IMR-90 (cell line): ENCODE measurements at regions not wholly inside any gene's neighbourhood (a gene's known extent, or its start where the extent isn't known, plus 50 kb on each side); places are given as distances from the start of the nearest gene placed in this dataset.

Experiments used
- ATAC-seq: fragments of 200-7000 bp; cut with Tn5 transposase; 2 replicates; pipeline ENCODE4 v1.9.1; 2020; ENCODE audit warnings: low read depth, mild to moderate bottlenecking, moderate library complexity
- BruUV-seq: library from RNA; stranded (reverse); fragments of 400-500 nt; replicated peaks from 2 replicates; lab custom pipeline; 2021; lab: Mats Ljungman, UMichigan
- CTCF ChIA-PET: fragments of 300-600 bp; formaldehyde crosslinking; extraction: SDS; loops from one replicate; lab custom pipeline; 2021; ENCODE audit warnings: antibody characterized with exemption; lab: Yijun Ruan, JAX
- POLR2A ChIA-PET: fragments of 300-600 bp; sonication (Branson Sonifier 250); formaldehyde crosslinking; loops from one replicate; lab custom pipeline; 2022; ENCODE audit warnings: antibody characterized with exemption; ENCODE audit not compliant: unreplicated experiment; lab: Charles Lee
- DNase-seq: peaks from one replicate; pipeline ENCODE4 v3.0.0; 2013
- H2AFZ ChIP-seq: replicated peaks from 2 replicates; pipeline ENCODE3; 2013; ENCODE audit warnings: low read length, mild to moderate bottlenecking; ENCODE audit not compliant: poor library complexity
- H2AK5ac ChIP-seq: 2 replicates; pipeline ENCODE4 v1.6.1; 2013; ENCODE audit warnings: low read depth, low read length, inconsistent platforms
- H2AK9ac ChIP-seq: replicated peaks from 2 replicates; pipeline ENCODE3; 2013; ENCODE audit warnings: mild to moderate bottlenecking, low read depth, low read length, moderate library complexity; ENCODE audit not compliant: poor library complexity
- H2BK120ac ChIP-seq: 2 replicates; pipeline ENCODE4 v1.6.1; 2013; ENCODE audit warnings: low read depth, low read length, inconsistent platforms
- H2BK15ac ChIP-seq: 3 replicates; pipeline ENCODE4 v1.6.1; 2013; ENCODE audit warnings: low read depth, low read length, inconsistent platforms
- H2BK20ac ChIP-seq: 2 replicates; pipeline ENCODE4 v1.6.1; 2013; ENCODE audit warnings: low read depth, mild to moderate bottlenecking, inconsistent platforms, low read length, moderate library complexity
- H2BK5ac ChIP-seq: 2 replicates; pipeline ENCODE4 v1.6.1; 2013; ENCODE audit warnings: mild to moderate bottlenecking, low read depth, low read length, inconsistent platforms; ENCODE audit not compliant: poor library complexity, severe bottlenecking
- H3K14ac ChIP-seq: replicated peaks from 2 replicates; pipeline ENCODE4 v1.6.1; 2013; ENCODE audit warnings: low read depth, low read length, inconsistent platforms
- H3K18ac ChIP-seq: 2 replicates; pipeline ENCODE4 v1.6.1; 2013; ENCODE audit warnings: low read depth, low read length, control low read depth
- H3K23ac ChIP-seq: 2 replicates; pipeline ENCODE4 v1.6.1; 2013; ENCODE audit warnings: low read depth, low read length, inconsistent platforms
- H3K27ac ChIP-seq: 2 replicates; pipeline ENCODE4 v1.5.1; 2013; ENCODE audit warnings: mild to moderate bottlenecking, control low read depth, low read length; ENCODE audit not compliant: insufficient read depth
- H3K27me3 ChIP-seq: 2 replicates; pipeline ENCODE4 v1.6.1; 2013; ENCODE audit warnings: low read length; ENCODE audit not compliant: control insufficient read depth, insufficient read depth
- H3K36me3 ChIP-seq: 2 replicates; pipeline ENCODE4 v1.6.1; 2013; ENCODE audit warnings: low read length, mixed read lengths; ENCODE audit not compliant: control insufficient read depth, insufficient read depth
- H3K4ac ChIP-seq: 2 replicates; pipeline ENCODE4 v1.6.1; 2013; ENCODE audit warnings: low read depth, low read length, inconsistent platforms
- H3K4me1 ChIP-seq: 2 replicates; pipeline ENCODE4 v1.6.1; 2013; ENCODE audit warnings: low read length, mixed read lengths; ENCODE audit not compliant: control insufficient read depth, insufficient read depth
- H3K4me2 ChIP-seq: 2 replicates; pipeline ENCODE4 v1.6.1; 2013; ENCODE audit warnings: low read depth, mild to moderate bottlenecking, control low read depth, low read length, moderate library complexity
- H3K4me3 ChIP-seq: 2 replicates; pipeline ENCODE4 v1.5.1; 2013; ENCODE audit warnings: low read depth, mild to moderate bottlenecking, control low read depth, low read length, moderate library complexity; ENCODE audit not compliant: insufficient read depth
- H3K56ac ChIP-seq: 2 replicates; pipeline ENCODE4 v1.6.1; 2013; ENCODE audit warnings: low read length, inconsistent platforms; ENCODE audit not compliant: insufficient read depth; ENCODE audit errors: extremely low read depth
- H3K79me1 ChIP-seq, 2 experiments: 2 replicates each; pipeline ENCODE4 v1.6.1; 2013; ENCODE audit warnings: low read length in 2 of 2, inconsistent platforms in 1 of 2, low read depth in 1 of 2
- H3K9ac ChIP-seq: 2 replicates; pipeline ENCODE4 v1.6.1; 2013; ENCODE audit warnings: low read depth, low read length, control low read depth
- H3K9me1 ChIP-seq: 2 replicates; pipeline ENCODE4 v1.6.1; 2013; ENCODE audit warnings: low read length, inconsistent platforms; ENCODE audit not compliant: insufficient read depth
- H3K9me3 ChIP-seq: 2 replicates; pipeline ENCODE4 v1.6.1; 2013; ENCODE audit warnings: low read length; ENCODE audit not compliant: control insufficient read depth, insufficient read depth
- H4K20me1 ChIP-seq: 2 replicates; pipeline ENCODE4 v1.6.1; 2013; ENCODE audit warnings: low read length, inconsistent platforms; ENCODE audit not compliant: insufficient read depth
- H4K5ac ChIP-seq: 2 replicates; pipeline ENCODE4 v1.6.1; 2013; ENCODE audit warnings: mild to moderate bottlenecking, low read depth, low read length, control low read depth
- H4K8ac ChIP-seq, 2 experiments: 2 replicates each; pipeline ENCODE4 v1.6.1; 2013; ENCODE audit warnings: low read depth in 2 of 2, low read length in 2 of 2, control low read depth in 1 of 2, inconsistent platforms in 1 of 2
- H4K91ac ChIP-seq: 2 replicates; pipeline ENCODE4 v1.6.1; 2013; ENCODE audit warnings: low read depth, low read length, inconsistent platforms; ENCODE audit not compliant: insufficient read depth
- BHLHE40 ChIP-seq: fragments of 150-350 bp; IDR thresholded peaks from 2 replicates; pipeline ENCODE4 v1.6.1; 2016; ENCODE audit warnings: mild to moderate bottlenecking, low read depth, low read length
- CEBPB ChIP-seq: IDR thresholded peaks from 2 replicates; pipeline ENCODE4 v1.6.1; 2012; ENCODE audit warnings: low read depth, low read length, improper control_type of control experiment
- CHD1 ChIP-seq: IDR thresholded peaks from 2 replicates; pipeline ENCODE4 v1.6.1; 2012; ENCODE audit warnings: low read depth, low read length, improper control_type of control experiment
- CTCF ChIP-seq: conservative IDR thresholded peaks from 2 replicates; pipeline ENCODE4 v1.5.1; 2012; ENCODE audit warnings: mild to moderate bottlenecking, low read depth, low read length, improper control_type of control experiment
- ELK1 ChIP-seq: fragments of 150-350 bp; IDR thresholded peaks from 2 replicates; pipeline ENCODE4 v1.6.1; 2016; ENCODE audit warnings: low read depth, mild to moderate bottlenecking, low read length, moderate library complexity, borderline replicate concordance
- FOS ChIP-seq: fragments of 150-350 bp; IDR thresholded peaks from 2 replicates; pipeline ENCODE4 v1.6.1; 2016; ENCODE audit warnings: low read depth, low read length
- MAFK ChIP-seq: IDR thresholded peaks from 2 replicates; pipeline ENCODE4 v1.6.1; 2012; ENCODE audit warnings: low read depth, low read length, improper control_type of control experiment
- MAZ ChIP-seq: IDR thresholded peaks from 2 replicates; pipeline ENCODE4 v1.6.1; 2012; ENCODE audit warnings: low read depth, mild to moderate bottlenecking, low read length, improper control_type of control experiment, moderate library complexity, borderline replicate concordance
- MXI1 ChIP-seq: IDR thresholded peaks from 2 replicates; pipeline ENCODE4 v1.6.1; 2012; ENCODE audit warnings: low read depth, mild to moderate bottlenecking, low read length, moderate library complexity, borderline replicate concordance
- NFE2L2 ChIP-seq: fragments of 150-350 bp; IDR thresholded peaks from 2 replicates; pipeline ENCODE4 v1.6.1; 2016; ENCODE audit warnings: low read depth, mild to moderate bottlenecking, low read length
- POLR2A ChIP-seq: IDR thresholded peaks from 2 replicates; pipeline ENCODE4 v1.6.1; 2012; ENCODE audit warnings: mild to moderate bottlenecking, low read depth, low read length
- RAD21 ChIP-seq: IDR thresholded peaks from 2 replicates; pipeline ENCODE4 v1.6.1; 2012; ENCODE audit warnings: low read length, improper control_type of control experiment
- RCOR1 ChIP-seq: IDR thresholded peaks from 2 replicates; pipeline ENCODE4 v1.6.1; 2012; ENCODE audit warnings: mild to moderate bottlenecking, low read length, improper control_type of control experiment; ENCODE audit not compliant: insufficient replicate concordance
- RFX5 ChIP-seq: IDR thresholded peaks from 2 replicates; pipeline ENCODE4 v1.8.0; 2012; ENCODE audit warnings: low read depth, mild to moderate bottlenecking, low read length, moderate library complexity
- SMC3 ChIP-seq: fragments of 150-350 bp; IDR thresholded peaks from 2 replicates; pipeline ENCODE4 v1.6.1; 2016; ENCODE audit warnings: low read depth, mild to moderate bottlenecking, antibody characterized with exemption, low read length, moderate library complexity
- USF2 ChIP-seq: fragments of 150-350 bp; IDR thresholded peaks from 2 replicates; pipeline ENCODE4 v1.6.1; 2017; ENCODE audit warnings: mild to moderate bottlenecking, antibody characterized with exemption, low read length, low read depth
- WGBS, 2 experiments: methylation state at CpG; one replicate each; pipeline versions ENCODE4 v1.1.5 to v1.1.7; 2013; ENCODE audit warnings: missing lambda C conversion rate in 2 of 2; ENCODE audit not compliant: insufficient read length in 1 of 2; ENCODE audit errors: extremely low coverage in 2 of 2; 5-methylcytosine and 5-hydroxymethylcytosine counted together
- dilution Hi-C: fragments of 300-500 bp; cut with HindIII; formaldehyde crosslinking; loops from one replicate; pipeline ENCODE4 v1.14.3; 2018; ENCODE audit warnings: low sequenced_read_pairs; ENCODE audit not compliant: unreplicated experiment
- in situ Hi-C: fragments of 300-500 bp; cut with MboI; formaldehyde crosslinking; loops from 3 replicates; pipeline ENCODE4 v1.14.3; 2019; ENCODE audit warnings: low sequenced_read_pairs, inconsistent platforms, mixed read lengths
- intact Hi-C: fragments of 100-400 bp; cut with micrococcal nuclease; formaldehyde crosslinking; loops from 2 replicates; pipeline ENCODE4 v1.10.0; 2022

GRCh38 chr18:73038336-73038735 is 170.5 kb upstream of the NETO1 start:
- H2BK20ac ChIP-seq = no peak overlapping the region
- DNase-seq (no peak), ATAC-seq (no peak)
- H3K4ac ChIP-seq = no peak overlapping the region
- H3K56ac ChIP-seq = no peak overlapping the region
- no peak overlapping the region for H4K8ac ChIP-seq
- H3K36me3 ChIP-seq = no peaks in the 10 kb centered on the region
- no peak overlapping the region for H2AK5ac ChIP-seq
- ChIA-PET POLR2A (no interaction called here), CTCF (no interaction called here)
- no peaks in the 10 kb centered on the region for H3K9me1 ChIP-seq
- no CpG with 5 or more reads among the region's 5 CpGs for WGBS, 2 experiments
- H2BK5ac ChIP-seq = no peak overlapping the region
- H4K5ac ChIP-seq = no peak overlapping the region
- in situ Hi-C loops (no loop called here), intact Hi-C loops (no loop called here), dilution Hi-C loops (no loop called here)
- H3K9me3 ChIP-seq = no peaks in the 10 kb centered on the region
- no peak overlapping the region for H2AFZ ChIP-seq
- no peak overlapping the region for H2BK15ac ChIP-seq
- H3K18ac ChIP-seq = no peak overlapping the region
- H3K4me1 ChIP-seq = no peaks in the 10 kb centered on the region
- no peaks in the 10 kb centered on the region for H4K20me1 ChIP-seq
- no peak overlapping the region for H3K4me3 ChIP-seq
- no peak for TF ChIP-seq CHD1
- no peak for TF ChIP-seq CEBPB
- no peak for TF ChIP-seq SMC3
- no peak for TF ChIP-seq RCOR1
- TF ChIP-seq ELK1 = no peak
- no peak for TF ChIP-seq MXI1
- no peak for TF ChIP-seq NFE2L2
- no peak for TF ChIP-seq MAFK
- TF ChIP-seq POLR2A = no peak
- TF ChIP-seq FOS = no peak
- no peak for TF ChIP-seq RFX5
- no peak for TF ChIP-seq USF2
- no peak for TF ChIP-seq BHLHE40
- no peak for TF ChIP-seq RAD21
- TF ChIP-seq CTCF = no peak
- TF ChIP-seq MAZ = no peak
- no TSS peak for BruUV-seq
- no peak overlapping the region for H4K91ac ChIP-seq
- H3K4me2 ChIP-seq = no peak overlapping the region
- H3K9ac ChIP-seq = no peak overlapping the region
- H3K27ac ChIP-seq = no peak overlapping the region
- no peak overlapping the region for H2AK9ac ChIP-seq
- H3K23ac ChIP-seq = no peak overlapping the region
- H3K14ac ChIP-seq = no peak overlapping the region
- no peaks in the 10 kb centered on the region for H3K79me1 ChIP-seq
- H2BK120ac ChIP-seq = no peak overlapping the region
- no peaks in the 10 kb centered on the region; the same call in 1 of the 2 replicates for H3K27me3 ChIP-seq
